Left lung (tissue), 4 donors: ENCODE measurements at regions not wholly inside any gene's neighbourhood (a gene's known extent, or its start where the extent isn't known, plus 50 kb on each side); places are given as distances from the start of the nearest gene placed in this dataset.
"Not testable (repeated sequence)": the region's sequence is repeated elsewhere in the genome, so short reads cannot be mapped to it uniquely, and the experiment has no call there.

ENCODE experiments used
- ATAC-seq: fragments of 200-7000 bp; cut with Tn5 transposase; one replicate; pipeline ENCODE4 v1.9.1; 2020; ENCODE audit warnings: moderate library complexity
- DNase-seq, 4 donors: peaks; one replicate each; pipeline ENCODE4 v3.0.0-alpha.2; 2013 to 2020
- H3K27ac ChIP-seq, 2 donors: fragments of 200-600 bp; sonication (generic) in 1 of 2; one replicate each; pipeline versions ENCODE4 v1.5.0 to v1.8.0; 2020 to 2021
- H3K27me3 ChIP-seq, 2 donors: fragments of 200-600 bp; sonication (generic) in 1 of 2; one replicate each; pipeline versions ENCODE4 v1.5.0 to v1.8.0; 2020 to 2021
- H3K36me3 ChIP-seq, 2 donors: fragments of 200-600 bp; sonication (generic) in 1 of 2; one replicate each; pipeline versions ENCODE4 v1.5.0 to v1.8.0; 2020 to 2021
- H3K4me1 ChIP-seq, 2 donors: fragments of 200-600 bp; one replicate each; pipeline ENCODE4 v1.8.0; 2021
- H3K4me3 ChIP-seq, 2 donors: fragments of 200-600 bp; sonication (generic) in 1 of 2; one replicate each; pipeline versions ENCODE4 v1.5.0 to v1.8.0; 2020 to 2021; ENCODE audit warnings: mild to moderate bottlenecking in 1 of 2
- H3K9me3 ChIP-seq, 2 donors: fragments of 200-600 bp; sonication (generic) in 1 of 2; one replicate each; pipeline versions ENCODE4 v1.5.0 to v1.8.0; 2020 to 2021
- CTCF ChIP-seq, 2 donors: fragments of 200-600 bp; sonication (generic) in 1 of 2; IDR thresholded peaks; one replicate each; pipeline versions ENCODE4 v1.5.0 to v1.8.0; 2021; ENCODE audit warnings: antibody characterized with exemption in 2 of 2
- intact Hi-C, 2 donors: fragments of 100-400 bp; cut with DNase I; formaldehyde crosslinking; loops; one replicate each; pipeline versions ENCODE4 v1.11.2 to v1.14.2; 2022
- donor health status: DM: no; HTN: yes; CAD: no.
- donor health status: DM: no; HTN: no; CAD: no.

GRCh38 chr3:30480587-30480986 is 125.8 kb upstream of the TGFBR2 start:
- DNase-seq: no peak
- no peaks in the 10 kb centered on the region for H3K36me3 ChIP-seq
- no peaks in the 10 kb centered on the region for H3K27me3 ChIP-seq
- ATAC-seq: no peak
- H3K4me3 ChIP-seq: no peak overlapping the region
- H3K4me1 ChIP-seq: peaks cover 5 to 42% of the 10 kb centered on the region in 2 donors
- peak overlapping the region in 1 of 2 donors; percentile 34 for H3K27ac ChIP-seq
- intact Hi-C loops: no loop called here
- TF ChIP-seq CTCF (IDR thresholded peaks at IDR 0.05): no peak
- no peaks in the 10 kb centered on the region for H3K9me3 ChIP-seq

DNA sequence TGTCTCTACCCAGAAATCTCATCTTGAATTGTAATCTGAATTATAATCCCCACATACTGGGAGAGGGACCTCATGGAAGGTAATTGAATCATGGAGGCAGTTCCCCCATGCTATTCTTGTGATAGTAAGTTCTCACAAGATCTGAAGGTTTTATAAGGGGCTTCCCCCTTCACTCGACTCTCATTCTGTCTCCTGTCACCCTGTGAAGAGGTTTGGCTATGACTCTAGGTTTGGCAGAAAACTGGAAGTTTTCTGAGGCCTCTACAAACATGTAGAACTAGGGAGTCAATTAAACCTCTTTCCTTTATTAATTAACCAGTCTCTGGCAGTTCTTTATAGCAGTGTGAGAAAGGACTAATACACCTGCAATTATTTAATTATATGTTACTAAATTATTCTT is 125.2 kb upstream of the TGFBR2 start:
- no peak for TF ChIP-seq CTCF (IDR thresholded peaks at IDR 0.05)
- ATAC-seq: no peak
- intact Hi-C loops: no loop called here
- Histone ChIP-seq H3K9me3 (no peaks in the 10 kb centered on the region), H3K27me3 (no peaks in the 10 kb centered on the region), H3K4me3 (no peak overlapping the region), H3K36me3 (no peaks in the 10 kb centered on the region), H3K4me1 (peaks cover 5 to 35% of the 10 kb centered on the region in 2 donors), H3K27ac (no peak overlapping the region)
- DNase-seq: no peak

- intact Hi-C loops, H3K27ac ChIP-seq, H3K36me3 ChIP-seq, H3K4me3 ChIP-seq, H3K4me1 ChIP-seq, DNase-seq, H3K27me3 ChIP-seq, ATAC-seq: not testable (repeated sequence)
- peaks cover 0 to 12% of the 10 kb centered on the region in 2 donors for H3K9me3 ChIP-seq
These were observed 122.2 kb upstream of the TGFBR2 start for GRCh38 chr3:30484229-30484628.

GRCh38 chr3:30486368-30486767 is 120.0 kb upstream of the TGFBR2 start:
- Histone ChIP-seq H3K9me3 (peaks cover 0 to 19% of the 10 kb centered on the region in 2 donors), H3K27me3 (no peaks in the 10 kb centered on the region), H3K36me3 (no peaks in the 10 kb centered on the region), H3K4me1 (no peaks in the 10 kb centered on the region), H3K4me3 (no peak overlapping the region), H3K27ac (no peak overlapping the region)
- TF ChIP-seq CTCF (IDR thresholded peaks at IDR 0.05): no peak
- ATAC-seq (no peak), DNase-seq (no peak)
- intact Hi-C loops: no loop called here

GRCh38 chr3:30488070-30488756 is 118.2 kb upstream of the TGFBR2 start:
- Histone ChIP-seq H3K9me3 (peaks cover 0 to 19% of the 10 kb centered on the region in 2 donors), H3K4me1 (peaks cover 0 to 1% of the 10 kb centered on the region in 2 donors), H3K27ac (no peak overlapping the region), H3K4me3 (no peak overlapping the region), H3K27me3 (no peaks in the 10 kb centered on the region), H3K36me3 (no peaks in the 10 kb centered on the region)
- ATAC-seq (no peak), DNase-seq (no peak)
- no peak for TF ChIP-seq CTCF (IDR thresholded peaks at IDR 0.05)
- intact Hi-C loops: no loop called here
